Posterior cingulate gyrus (tissue), 11 donors: ENCODE measurements at regions not wholly inside any gene's neighbourhood (a gene's known extent, or its start where the extent isn't known, plus 50 kb on each side); places are given as distances from the start of the nearest gene placed in this dataset.
A peak's percentile ranks its signal among the peaks of the same experiment; 100 is the strongest.

ENCODE experiments used
- DNase-seq, 10 donors: peaks; one replicate each; pipeline versions ENCODE4 v3.0.0 to v3.0.0-alpha.2; 2020 to 2021; ENCODE audit warnings: mixed read lengths in 3 of 10
- intact Hi-C: fragments of 100-400 bp; cut with DNase I; formaldehyde crosslinking; loops from one replicate; pipeline ENCODE4 v1.15.1; 2023

DNA sequence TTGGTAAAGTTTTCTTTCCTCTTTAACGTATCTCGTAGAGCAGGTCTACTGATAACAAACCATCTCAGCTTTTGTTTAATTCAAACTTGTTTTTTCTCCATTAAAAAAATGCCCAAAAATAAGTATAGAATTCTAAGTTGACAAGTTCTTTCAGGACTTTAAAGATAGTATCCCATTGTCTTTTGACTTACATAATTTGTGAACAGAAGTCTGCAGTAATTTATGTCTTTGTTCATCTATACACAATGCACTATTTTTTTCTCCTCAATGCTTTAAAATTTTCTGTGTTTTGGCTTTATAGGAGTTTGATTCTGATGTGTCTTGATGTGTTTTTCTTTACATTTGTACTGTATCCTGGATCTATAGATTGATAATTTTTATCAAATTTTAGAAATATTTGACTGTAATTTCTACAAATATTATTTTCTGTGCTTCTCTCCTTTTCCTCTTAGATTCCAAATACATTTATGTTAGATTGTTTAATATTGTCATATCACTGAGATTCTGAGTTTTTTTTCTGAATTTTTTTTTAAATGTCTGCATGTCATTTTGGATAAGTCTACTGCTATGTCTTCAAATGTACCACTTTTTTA, 143.3 kb downstream of the FTCDNL1 start:
- no peak for DNase-seq
- intact Hi-C loops, result loop anchor here (10.0 kb wide), 1 partner anchor 237 kb away; no protein-coding TSS in a partner anchor

- intact Hi-C loops, result loop anchor here (2.0 to 10.0 kb wide), 2 partner anchors 33 to 239 kb away; no protein-coding TSS in a partner anchor
- DNase-seq, result no peak
These were observed 145.5 kb downstream of the FTCDNL1 start for GRCh38 chr2:199705538-199705937.

- intact Hi-C loops, result loop anchor here (1.0 to 10.0 kb wide), 3 partner anchors 34 to 240 kb away; no protein-coding TSS in a partner anchor
These were observed 146.4 kb downstream of the FTCDNL1 start for GRCh38 chr2:199704358-199705238.

GRCh38 chr2:199703199-199703598, 147.8 kb downstream of the FTCDNL1 start:
- intact Hi-C loops, result loop anchor here (10.0 kb wide), 1 partner anchor 242 kb away; no protein-coding TSS in a partner anchor
- DNase-seq, result no peak

More at GRCh38 chr2:199704358-199705238, 146.4 kb downstream of the FTCDNL1 start:
- peak in 4 of 10 donors; percentile 8 to 50 (median 26) for DNase-seq

DNA sequence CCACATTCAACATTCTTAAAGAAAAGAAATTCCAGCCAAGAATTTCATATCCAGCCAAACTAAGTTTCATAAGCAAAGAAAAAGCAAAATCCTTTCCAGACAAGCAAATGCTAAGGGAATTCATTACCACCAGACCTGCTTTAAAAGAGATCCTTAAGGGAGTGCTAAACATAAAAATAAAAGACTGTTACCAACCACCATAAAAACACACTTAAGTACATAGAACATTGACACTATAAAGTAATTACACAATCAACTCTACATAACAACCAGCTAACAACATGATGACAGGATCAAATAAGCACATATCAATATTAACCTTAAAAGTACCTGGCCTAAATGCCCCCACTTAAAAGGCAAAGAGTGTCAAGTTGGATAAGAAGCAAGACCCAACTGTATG, 153.5 kb downstream of the FTCDNL1 start:
- intact Hi-C loops, result no loop called here
- DNase-seq, result no peak

DNA sequence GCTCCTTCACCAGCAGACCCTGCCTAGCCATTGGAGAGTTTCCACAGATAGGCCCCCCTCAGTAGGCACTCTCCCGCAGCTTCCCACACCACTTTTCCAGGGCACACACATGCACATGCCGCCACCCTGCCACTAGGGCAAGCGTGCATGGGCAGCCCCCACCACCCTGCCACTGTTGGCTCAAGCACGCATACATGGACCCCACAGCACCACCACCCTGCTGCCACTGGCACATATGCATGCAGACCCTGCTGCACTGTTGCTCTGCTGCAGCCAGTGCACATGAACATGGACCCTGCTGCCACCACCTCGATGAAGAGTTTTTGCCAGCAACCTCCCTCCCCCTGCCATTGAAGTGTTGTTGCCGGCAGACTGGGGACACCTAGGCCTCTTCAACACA, 154.9 kb downstream of the FTCDNL1 start:
- intact Hi-C loops, result no loop called here
- peak in 1 of 10 donors; percentile 52 for DNase-seq

DNA sequence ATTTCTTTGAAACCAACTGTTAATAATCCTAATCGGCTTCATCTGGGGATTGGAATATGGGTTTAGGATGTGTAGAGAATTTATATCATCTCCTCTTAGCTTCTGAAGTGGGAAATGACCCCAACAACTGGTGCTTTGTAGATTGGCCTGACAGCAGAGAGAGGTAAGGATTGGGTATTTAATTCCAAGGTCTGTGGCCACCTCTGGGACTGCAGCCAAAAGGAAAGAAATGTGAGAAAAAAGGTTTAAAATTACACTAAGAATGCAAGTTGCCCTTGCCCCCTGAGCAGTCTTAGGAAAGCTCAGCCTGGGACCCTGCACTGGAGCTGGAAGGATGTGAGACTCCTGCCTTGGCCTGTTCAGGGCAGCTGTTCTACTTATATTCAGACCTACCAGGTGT, 157.1 kb downstream of the FTCDNL1 start:
- intact Hi-C loops, result no loop called here
- no peak for DNase-seq

DNA sequence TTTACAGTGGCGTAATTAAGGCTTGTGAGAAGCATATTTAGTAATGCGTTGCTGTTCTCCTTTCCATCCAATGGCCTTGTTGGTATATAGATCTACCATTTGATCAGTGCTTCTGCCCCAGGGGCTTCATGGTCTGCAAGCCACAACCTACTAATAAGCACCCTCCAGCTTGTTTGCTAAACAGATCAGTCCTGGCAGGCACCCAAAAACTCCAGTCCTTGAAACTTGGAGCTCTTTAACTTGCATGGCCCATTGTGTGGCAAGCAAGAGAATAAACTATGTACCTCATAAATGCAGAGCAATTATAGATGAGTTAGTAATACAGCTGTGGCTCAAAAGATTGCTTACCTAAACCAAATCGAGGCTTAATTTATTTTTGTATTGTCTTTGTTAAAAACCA, 158.5 kb downstream of the FTCDNL1 start:
- peak in 2 of 10 donors; percentile 7 to 24 for DNase-seq
- intact Hi-C loops, result no loop called here

DNA sequence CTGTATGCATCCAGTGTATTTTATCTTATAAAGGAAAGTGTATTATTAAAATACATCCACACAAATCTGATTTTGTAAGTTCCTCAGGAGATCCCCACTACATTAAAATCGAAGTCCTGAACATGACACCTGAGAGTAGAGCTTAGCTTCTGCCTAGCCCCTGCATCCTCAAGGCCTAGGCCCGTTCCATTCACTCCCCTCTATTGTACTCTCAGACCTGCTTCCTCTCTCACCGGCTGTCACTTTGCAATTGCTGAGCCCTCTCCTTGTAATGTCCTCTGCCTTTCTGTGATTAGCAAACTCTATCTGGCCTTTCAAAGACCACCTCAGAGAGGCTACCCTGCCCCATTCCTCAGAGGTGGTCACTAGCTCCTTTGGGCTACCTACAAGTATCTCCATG, 160.8 kb downstream of the FTCDNL1 start:
- intact Hi-C loops, result no loop called here
- DNase-seq, result no peak

- no peak for DNase-seq
- intact Hi-C loops, result no loop called here
These were observed 165.3 kb downstream of the FTCDNL1 start for GRCh38 chr2:199685669-199686068.

DNA sequence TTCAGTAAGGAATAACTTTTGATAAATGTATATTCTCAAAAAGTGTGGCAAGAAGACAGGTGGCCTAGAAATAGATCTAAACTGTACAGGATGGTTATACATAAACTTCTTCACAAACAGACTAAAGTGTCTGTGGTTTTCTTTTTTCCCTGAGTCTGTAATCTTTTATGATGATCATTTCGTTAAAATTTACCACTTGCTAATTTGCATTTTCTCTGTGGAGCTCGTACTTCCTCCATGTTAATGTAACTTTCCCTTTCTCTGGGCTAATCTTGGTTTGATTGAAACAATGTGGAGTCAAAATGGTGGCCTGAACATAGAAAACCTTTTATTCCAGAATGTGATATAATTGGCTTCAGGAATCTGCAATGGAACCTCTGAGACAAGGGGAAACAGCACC, 166.2 kb downstream of the FTCDNL1 start:
- no peak for DNase-seq
- intact Hi-C loops, result no loop called here

- intact Hi-C loops, result no loop called here
These were observed 166.8 kb downstream of the FTCDNL1 start for GRCh38 chr2:199684168-199684567.

DNA sequence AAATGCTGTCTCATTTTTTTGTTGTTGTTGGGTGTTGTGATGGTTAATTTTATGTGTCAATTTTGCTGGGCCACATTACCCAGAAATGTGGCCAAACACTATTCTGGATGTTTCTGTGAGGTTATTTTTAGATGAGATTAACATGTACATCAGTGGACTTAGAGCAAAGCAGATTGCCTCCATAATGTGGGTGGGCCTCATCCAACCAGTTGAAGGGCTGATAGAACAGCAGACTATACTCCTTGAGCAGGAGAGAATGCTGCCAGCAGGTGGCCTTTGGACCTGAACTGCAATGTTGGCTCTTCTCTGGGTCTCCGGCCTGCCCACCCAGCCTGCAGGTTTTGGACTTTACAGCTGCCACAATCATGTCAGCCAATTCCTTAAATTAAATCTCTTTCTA, 169.0 kb downstream of the FTCDNL1 start:
- DNase-seq, result no peak

More at GRCh38 chr2:199684168-199684567, 166.8 kb downstream of the FTCDNL1 start:
- DNase-seq, result no peak

DNA sequence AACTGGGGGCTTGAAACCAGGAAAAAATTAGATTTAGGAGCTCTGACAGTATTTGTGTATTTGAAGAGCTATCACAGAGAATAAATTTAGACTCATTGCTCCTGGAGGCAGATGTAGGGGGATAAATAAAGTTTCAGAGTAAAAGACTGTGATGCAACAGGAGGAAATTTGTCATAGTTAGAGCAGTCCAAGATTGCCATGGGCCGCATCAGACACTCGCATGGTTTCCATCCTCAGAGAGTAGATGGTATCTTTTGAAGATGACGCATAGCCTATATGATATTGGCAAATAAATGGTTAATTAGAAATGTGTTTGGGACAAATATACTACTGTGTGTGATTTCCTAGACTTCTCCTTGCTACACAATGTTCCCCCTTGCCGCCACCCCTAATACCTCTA, 170.5 kb downstream of the FTCDNL1 start:
- intact Hi-C loops, result no loop called here
- DNase-seq, result no peak

More for the DNA sequence above, 169.0 kb downstream of the FTCDNL1 start:
- intact Hi-C loops, result no loop called here

DNA sequence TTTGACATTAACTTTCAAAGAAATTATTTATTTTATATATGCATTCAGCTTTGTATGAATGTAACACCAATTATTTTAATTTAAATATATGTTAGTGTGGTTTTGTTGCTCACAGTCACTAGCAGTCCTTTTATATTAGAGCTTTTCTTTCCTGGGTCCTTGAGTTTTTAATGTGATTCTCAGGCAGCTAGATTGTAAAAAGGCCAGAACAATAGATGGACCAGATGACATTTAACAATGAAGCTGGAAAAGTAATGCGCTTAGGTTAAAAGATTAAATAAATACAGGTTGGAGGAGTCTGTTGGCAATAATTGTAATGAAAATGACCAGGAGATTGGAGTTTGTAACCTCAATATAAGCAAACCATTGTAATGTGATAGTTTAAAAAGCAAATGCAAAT, 171.1 kb downstream of the FTCDNL1 start:
- DNase-seq, result no peak
- intact Hi-C loops, result no loop called here

GRCh38 chr2:199677881-199678280, 173.1 kb downstream of the FTCDNL1 start:
- intact Hi-C loops, result no loop called here
- DNase-seq, result no peak

- intact Hi-C loops, result no loop called here
- DNase-seq, result no peak
These were observed 182.3 kb downstream of the FTCDNL1 start for GRCh38 chr2:199668645-199669044.

DNA sequence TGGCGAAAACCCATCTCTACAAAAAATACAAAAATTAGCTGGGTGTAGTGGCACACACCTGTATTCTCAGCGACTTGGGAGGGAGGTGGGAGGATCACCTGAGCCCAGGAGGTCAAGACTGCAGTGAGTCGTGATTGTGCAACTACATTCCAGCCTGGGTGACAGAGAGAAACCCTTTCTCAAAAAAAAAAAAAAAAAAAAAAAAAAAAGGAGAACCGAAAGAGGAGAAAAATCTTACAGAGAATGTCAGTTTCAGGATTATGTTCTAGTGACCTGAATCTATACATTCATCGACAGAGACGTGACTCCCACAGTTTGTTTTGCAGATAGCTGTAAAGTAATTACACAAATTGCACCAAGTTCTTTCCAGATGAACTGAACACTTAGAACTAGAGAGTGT, 187.8 kb downstream of the FTCDNL1 start:
- no peak for DNase-seq
- intact Hi-C loops, result no loop called here

DNA sequence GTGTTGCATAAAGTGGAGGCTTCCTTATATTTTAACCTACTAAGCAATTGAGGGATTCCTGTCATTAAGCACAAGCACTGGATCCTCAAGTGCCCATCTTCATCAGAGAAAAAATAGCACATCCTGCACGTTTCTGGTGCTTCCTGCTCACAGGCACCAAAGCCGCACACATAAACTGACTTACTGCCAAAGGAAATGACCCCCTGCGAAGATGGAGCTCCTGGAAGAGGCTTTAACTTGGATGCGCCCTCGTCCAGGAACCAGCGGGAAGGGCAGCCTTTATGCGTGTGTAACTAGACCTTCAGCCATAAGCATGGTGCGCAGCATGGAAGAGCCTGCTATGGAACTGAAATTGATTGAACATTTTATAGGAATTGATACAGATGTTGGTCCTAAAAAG, 188.7 kb downstream of the FTCDNL1 start:
- DNase-seq, result no peak
- intact Hi-C loops, result no loop called here

- peak in 1 of 10 donors; percentile 75 for DNase-seq
- intact Hi-C loops, result no loop called here
These were observed 190.8 kb downstream of the FTCDNL1 start for GRCh38 chr2:199660167-199660566.

GRCh38 chr2:199659207-199659606, 191.8 kb downstream of the FTCDNL1 start:
- intact Hi-C loops, result no loop called here
- DNase-seq, result peak; percentile 19 to 92 (median 53)

- intact Hi-C loops, result no loop called here
- no peak for DNase-seq
These were observed 188.7 kb upstream of the SATB2 start for GRCh38 chr2:199646439-199646838.
